GM18951 (cell line): ENCODE measurements at regions not wholly inside any gene's neighbourhood (a gene's known extent, or its start where the extent isn't known, plus 50 kb on each side); places are given as distances from the start of the nearest gene placed in this dataset.

ENCODE experiments used
- POLR2A ChIP-seq: IDR thresholded peaks from 4 replicates; pipeline ENCODE4 v1.6.1; 2011; ENCODE audit warnings: mild to moderate bottlenecking; ENCODE audit not compliant: insufficient read length, insufficient read depth; ENCODE audit errors: extremely low read depth
- in situ Hi-C: fragments of 300-500 bp; cut with MboI; formaldehyde crosslinking; loops from one replicate; pipeline ENCODE4 v1.12.0; 2022; ENCODE audit warnings: low sequenced_read_pairs, mixed read lengths, inconsistent platforms; ENCODE audit not compliant: unreplicated experiment

DNA sequence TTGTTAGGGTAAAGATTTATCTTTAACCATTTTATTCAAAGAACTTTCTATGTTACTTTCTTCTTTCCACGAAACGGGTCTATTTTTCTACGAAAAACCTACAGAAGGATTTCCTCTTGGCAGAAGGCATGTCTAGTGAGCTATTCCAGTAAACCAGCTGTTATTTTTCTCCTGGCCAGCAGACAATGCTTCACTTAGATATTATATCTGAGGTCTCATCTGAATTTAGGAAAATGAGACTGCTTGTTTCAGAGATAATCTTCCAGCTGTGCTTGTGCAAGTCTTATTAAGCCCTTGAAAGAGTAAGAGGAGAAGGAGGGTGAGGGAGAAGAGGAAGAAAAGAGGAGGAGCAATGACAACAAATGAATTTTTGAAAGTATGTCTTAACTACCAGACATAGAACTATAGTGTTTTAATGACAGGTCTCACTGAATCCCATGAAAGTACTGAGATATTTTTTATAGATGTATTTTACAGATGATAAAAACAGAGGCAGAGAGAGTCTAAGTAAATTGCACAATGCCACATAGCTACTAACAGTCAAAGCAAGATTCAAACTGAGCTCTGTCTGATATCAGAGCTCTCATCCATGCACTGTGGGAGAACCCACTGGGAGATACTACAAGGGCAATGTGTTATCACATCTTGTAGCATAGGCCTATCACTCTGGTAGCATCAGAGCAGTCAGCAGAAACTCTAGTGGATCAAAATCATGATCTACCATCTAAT lies 54.6 kb upstream of the SAMSN1 start:
- in situ Hi-C loops: no loop called here
- TF ChIP-seq POLR2A: no peak

DNA sequence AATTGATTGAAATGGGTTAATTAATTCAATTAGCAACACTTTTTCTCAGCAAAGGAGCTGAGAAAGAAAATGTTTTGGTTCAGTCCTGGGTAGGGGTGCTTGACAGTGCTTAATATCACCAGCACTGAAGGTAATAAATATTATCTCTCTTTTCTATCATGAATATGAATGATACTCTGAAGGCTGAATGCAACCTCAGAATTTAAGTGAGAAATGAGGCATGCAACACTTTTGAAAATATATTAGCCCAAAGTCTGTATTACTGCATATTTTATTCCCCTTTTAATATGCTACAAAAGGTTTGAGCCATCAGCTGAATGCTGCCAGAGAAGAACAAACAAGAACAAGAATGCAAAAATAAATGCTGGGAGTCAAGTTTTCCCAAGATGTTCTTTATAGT lies 52.0 kb upstream of the SAMSN1 start:
- in situ Hi-C loops: no loop called here

More for the DNA sequence above, 52.0 kb upstream of the SAMSN1 start:
- no peak for TF ChIP-seq POLR2A
